H1 (cell line): ENCODE measurements at regions not wholly inside any gene's neighbourhood (a gene's known extent, or its start where the extent isn't known, plus 50 kb on each side); places are given as distances from the start of the nearest gene placed in this dataset.

Experiments
- CTCF ChIA-PET: fragments of 300-600 bp; sonication (Branson Sonifier 250); formaldehyde crosslinking; loops from one replicate; lab custom pipeline; 2021; ENCODE audit not compliant: partially characterized antibody; lab: Charles Lee
- POLR2A ChIA-PET: fragments of 300-600 bp; sonication (Branson Sonifier 250); formaldehyde crosslinking; loops from one replicate; lab custom pipeline; 2021; ENCODE audit warnings: inconsistent platforms; ENCODE audit not compliant: partially characterized antibody; lab: Charles Lee
- DNase-seq, 2 experiments: peaks; one replicate each; pipeline versions ENCODE4 v3.0.0 to v3.0.0-alpha.2; 2010 to 2022; ENCODE audit warnings: low spot score in 2 of 2, low read depth in 1 of 2, mixed read lengths in 1 of 2
- FAIRE-seq: peaks from 2 replicates; lab custom pipeline; 2011; peaks lifted over from hg19 to GRCh38; lab: Jason Lieb, UNC
- H2AFZ ChIP-seq: 2 replicates; pipeline ENCODE4 v1.8.1; 2012; ENCODE audit warnings: low read length, inconsistent platforms
- H2AK5ac ChIP-seq: 2 replicates; pipeline ENCODE4 v1.6.1; 2013; ENCODE audit warnings: low read depth, low read length
- H2BK120ac ChIP-seq: replicated peaks from 2 replicates; pipeline ENCODE3; 2013; ENCODE audit warnings: low read depth, low read length, inconsistent platforms
- H2BK12ac ChIP-seq: 2 replicates; pipeline ENCODE4 v1.6.1; 2013; ENCODE audit warnings: low read depth, low read length
- H2BK15ac ChIP-seq: 2 replicates; pipeline ENCODE4 v1.6.1; 2013; ENCODE audit warnings: low read length
- H2BK20ac ChIP-seq: 2 replicates; pipeline ENCODE4 v1.6.1; 2013; ENCODE audit warnings: low read length
- H2BK5ac ChIP-seq: 2 replicates; pipeline ENCODE4 v1.6.1; 2013; ENCODE audit warnings: low read depth, low read length
- H3K14ac ChIP-seq: 2 replicates; pipeline ENCODE4 v1.6.1; 2013; ENCODE audit warnings: inconsistent platforms; ENCODE audit not compliant: insufficient read length
- H3K18ac ChIP-seq: 2 replicates; pipeline ENCODE4 v1.6.1; 2013; ENCODE audit warnings: low read length; ENCODE audit errors: extremely low read depth
- H3K23ac ChIP-seq: 2 replicates; pipeline ENCODE4 v1.6.1; 2013; ENCODE audit warnings: inconsistent platforms; ENCODE audit not compliant: insufficient read length
- H3K23me2 ChIP-seq: 2 replicates; pipeline ENCODE4 v1.6.1; 2013; ENCODE audit warnings: low read depth, low read length
- H3K27ac ChIP-seq: 2 replicates; pipeline ENCODE4 v1.6.1; 2011; ENCODE audit warnings: low read depth, low read length, inconsistent platforms
- H3K27me3 ChIP-seq, 4 experiments: replicated peaks in 1 of 4; 1 replicate in 1 of 4; 2 replicates in 3 of 4; pipeline versions ENCODE4 v1.6.1 to v1.8.1; 2011 to 2013; ENCODE audit warnings: low read length in 3 of 4, mild to moderate bottlenecking in 3 of 4, inconsistent platforms in 2 of 4, mixed read lengths in 2 of 4, moderate library complexity in 1 of 4; ENCODE audit not compliant: control insufficient read depth in 3 of 4, insufficient read depth in 3 of 4; ENCODE audit errors: extremely low read depth in 1 of 4
- H3K36me3 ChIP-seq, 4 experiments: 2 replicates each; pipeline versions ENCODE4 v1.6.1 to v1.8.1; 2011 to 2013; ENCODE audit warnings: mild to moderate bottlenecking in 4 of 4, low read length in 3 of 4, moderate library complexity in 2 of 4, control low read depth in 1 of 4, inconsistent platforms in 1 of 4; ENCODE audit not compliant: insufficient read depth in 4 of 4, control insufficient read depth in 2 of 4
- H3K4ac ChIP-seq: replicated peaks from 2 replicates; pipeline ENCODE3; 2013; ENCODE audit warnings: low read length, low read depth, mixed read lengths, inconsistent platforms; ENCODE audit not compliant: insufficient read length
- H3K4me1 ChIP-seq, 4 experiments: replicated peaks in 1 of 4; 1 replicate in 1 of 4; 2 replicates in 3 of 4; pipeline versions ENCODE4 v1.6.1 to v1.8.1; 2011 to 2013; ENCODE audit warnings: low read length in 3 of 4, inconsistent platforms in 2 of 4, mixed read lengths in 1 of 4; ENCODE audit not compliant: insufficient read depth in 4 of 4, control insufficient read depth in 3 of 4
- H3K4me2 ChIP-seq, 2 experiments: 2 replicates each; pipeline versions ENCODE4 v1.6.1 to v1.8.1; 2011 to 2013; ENCODE audit warnings: low read depth in 2 of 2, low read length in 2 of 2, control low read depth in 1 of 2, inconsistent platforms in 1 of 2, mild to moderate bottlenecking in 1 of 2; ENCODE audit not compliant: insufficient read depth in 1 of 2
- H3K4me3 ChIP-seq, 4 experiments: fragments of 200-600, 300-600 bp in 1 of 4; sonication (generic), shearing (Covaris generic), sonication (Bioruptor Twin) in 1 of 4; 2 replicates each; pipeline versions ENCODE4 v1.5.1 to v1.8.1; 2011 to 2016; ENCODE audit warnings: low read length in 4 of 4, low read depth in 3 of 4, control low read depth in 2 of 4, inconsistent platforms in 2 of 4, mild to moderate bottlenecking in 2 of 4, mixed read lengths in 1 of 4, moderate library complexity in 1 of 4; ENCODE audit not compliant: insufficient read depth in 2 of 4; ENCODE audit errors: extremely low read depth in 1 of 4
- H3K56ac ChIP-seq: replicated peaks from 2 replicates; pipeline ENCODE3; 2013; ENCODE audit warnings: low read depth, mild to moderate bottlenecking, mixed read lengths, low read length, inconsistent platforms; ENCODE audit not compliant: insufficient read length
- H3K79me1 ChIP-seq: 2 replicates; pipeline ENCODE4 v1.6.1; 2013; ENCODE audit warnings: low read depth, low read length, control low read depth
- H3K79me2 ChIP-seq, 2 experiments: 2 replicates each; pipeline versions ENCODE4 v1.6.1 to v1.8.1; 2012 to 2013; ENCODE audit warnings: low read length in 2 of 2, mild to moderate bottlenecking in 2 of 2, inconsistent platforms in 1 of 2; ENCODE audit not compliant: insufficient read depth in 2 of 2, control insufficient read depth in 1 of 2
- H3K9ac ChIP-seq, 4 experiments: replicated peaks in 1 of 4; 1 replicate in 1 of 4; 2 replicates in 3 of 4; pipeline versions ENCODE4 v1.6.1 to v1.8.1; 2011 to 2013; ENCODE audit warnings: low read depth in 3 of 4, low read length in 3 of 4, control low read depth in 2 of 4, mild to moderate bottlenecking in 2 of 4, moderate library complexity in 2 of 4, inconsistent platforms in 1 of 4; ENCODE audit errors: extremely low read depth in 1 of 4
- H3K9me3 ChIP-seq, 2 experiments: 2 replicates each; pipeline versions ENCODE4 v1.6.1 to v1.8.1; 2012 to 2013; ENCODE audit warnings: mild to moderate bottlenecking in 2 of 2, moderate library complexity in 2 of 2, control low read depth in 1 of 2, inconsistent platforms in 1 of 2, low read depth in 1 of 2, low read length in 1 of 2, mixed read lengths in 1 of 2; ENCODE audit not compliant: insufficient read depth in 2 of 2
- H4K20me1 ChIP-seq, 2 experiments: replicated peaks in 1 of 2; 2 replicates each; pipeline versions ENCODE3 to v1.8.1; 2011 to 2013; ENCODE audit warnings: inconsistent platforms in 2 of 2, low read length in 2 of 2, mild to moderate bottlenecking in 1 of 2; ENCODE audit not compliant: insufficient read depth in 2 of 2, control insufficient read depth in 1 of 2
- H4K5ac ChIP-seq: 2 replicates; pipeline ENCODE4 v1.6.1; 2013; ENCODE audit warnings: low read length, low read depth, mixed read lengths, inconsistent platforms; ENCODE audit not compliant: insufficient read length
- H4K8ac ChIP-seq: 2 replicates; pipeline ENCODE4 v1.8.0; 2013; ENCODE audit warnings: mild to moderate bottlenecking, moderate library complexity, low read length, inconsistent platforms; ENCODE audit not compliant: insufficient read depth; ENCODE audit errors: extremely low read depth
- H4K91ac ChIP-seq: replicated peaks from 2 replicates; pipeline ENCODE3; 2013; ENCODE audit warnings: low read length, mixed read lengths, inconsistent platforms; ENCODE audit not compliant: insufficient read length
- CHD1 ChIP-seq: IDR thresholded peaks from 2 replicates; pipeline ENCODE4 v1.6.1; 2012; ENCODE audit warnings: low read depth, low read length, improper control_type of control experiment
- EGR1 ChIP-seq: IDR thresholded peaks from 2 replicates; pipeline ENCODE4 v1.6.1; 2011; ENCODE audit warnings: low read depth, low read length, borderline replicate concordance
- HDAC6 ChIP-seq: IDR thresholded peaks from one replicate; pipeline ENCODE4 v1.7.1; 2012; ENCODE audit warnings: low read depth, mild to moderate bottlenecking, inconsistent platforms, low read length, moderate library complexity
- JUND ChIP-seq: IDR thresholded peaks from 2 replicates; pipeline ENCODE4 v1.6.1; 2011; ENCODE audit warnings: mild to moderate bottlenecking, improper control_type of control experiment, low read length
- NRF1 ChIP-seq: IDR thresholded peaks from 2 replicates; pipeline ENCODE4 v1.6.1; 2011; ENCODE audit warnings: mild to moderate bottlenecking, low read depth, low read length, improper control_type of control experiment
- POLR2AphosphoS5 ChIP-seq: IDR thresholded peaks from 2 replicates; pipeline ENCODE4 v1.6.1; 2011; ENCODE audit warnings: low read depth, low read length
- RAD21 ChIP-seq, 2 experiments: IDR thresholded peaks in 1 of 2; conservative IDR thresholded peaks in 1 of 2; 2 replicates each; pipeline ENCODE4 v1.6.1; 2011; ENCODE audit warnings: low read depth in 2 of 2, low read length in 2 of 2, improper control_type of control experiment in 1 of 2, inconsistent platforms in 1 of 2, mild to moderate bottlenecking in 1 of 2, moderate library complexity in 1 of 2
- RXRA ChIP-seq: IDR thresholded peaks from 2 replicates; pipeline ENCODE4 v1.6.1; 2011; ENCODE audit warnings: low read depth, mild to moderate bottlenecking, low read length, moderate library complexity; ENCODE audit not compliant: insufficient read depth
- SIRT6 ChIP-seq: IDR thresholded peaks from one replicate; pipeline ENCODE4 v1.7.1; 2012; ENCODE audit warnings: low read length, inconsistent platforms
- SP1 ChIP-seq: IDR thresholded peaks from 2 replicates; pipeline ENCODE4 v1.6.1; 2011; ENCODE audit warnings: low read depth, low read length
- TAF1 ChIP-seq: IDR thresholded peaks from 2 replicates; pipeline ENCODE4 v1.6.1; 2011; ENCODE audit warnings: mild to moderate bottlenecking, low read depth, low read length
- TAF7 ChIP-seq: optimal IDR thresholded peaks from 2 replicates; pipeline ENCODE3; 2011; ENCODE audit warnings: low read depth, mild to moderate bottlenecking, inconsistent platforms, low read length, moderate library complexity, borderline replicate concordance
- ZNF274 ChIP-seq: IDR thresholded peaks from 2 replicates; pipeline ENCODE4 v1.7.0; 2012; ENCODE audit warnings: low read length, borderline replicate concordance; ENCODE audit errors: extremely low read depth
- WGBS, 2 experiments: shearing (Covaris generic) in 1 of 2; methylation state at CpG; one replicate each; pipeline versions ENCODE4 v1.1.6 to v1.1.7; 2013 to 2015; ENCODE audit warnings: low lambda C conversion rate in 2 of 2, mixed read lengths in 2 of 2, inconsistent platforms in 1 of 2, low coverage in 1 of 2, missing lambda C conversion rate in 1 of 2; ENCODE audit not compliant: insufficient replicate concordance in 2 of 2, insufficient coverage in 1 of 2, insufficient read length in 1 of 2; ENCODE audit errors: extremely low coverage in 1 of 2, missing lambda C conversion rate in 1 of 2; 5-methylcytosine and 5-hydroxymethylcytosine counted together
- TF ChIP-seq, protein P1 (sequence below): IDR thresholded peaks from 2 replicates; pipeline ENCODE4 v1.6.1; 2012; ENCODE audit warnings: inconsistent platforms
- TF ChIP-seq, protein P2 (sequence below): IDR thresholded peaks from 2 replicates; pipeline ENCODE4 v1.6.1; 2012; ENCODE audit warnings: inconsistent platforms

DNA sequence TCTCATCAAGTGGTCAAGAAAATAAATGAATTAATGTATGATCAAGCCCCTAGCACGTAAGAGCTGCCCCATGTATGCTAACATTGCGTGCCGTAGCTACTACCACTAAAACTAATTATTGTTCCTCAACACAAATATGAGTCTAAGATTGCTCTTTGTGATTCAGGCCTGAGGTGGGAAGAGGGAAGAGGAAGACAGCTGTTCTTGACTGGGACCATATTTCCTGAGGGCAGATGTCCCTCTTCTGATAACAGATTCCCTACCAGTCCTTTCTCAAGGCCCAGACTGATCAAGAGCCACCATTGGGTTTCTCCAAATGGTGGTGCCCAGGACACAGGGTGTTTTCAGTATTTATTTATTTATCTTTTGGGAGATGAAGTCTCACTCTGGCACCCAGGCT lies 87.2 kb upstream of the CADM1 start:
- H4K20me1 ChIP-seq, result no peaks in the 10 kb centered on the region
- no peak overlapping the region for H4K91ac ChIP-seq
- no peak overlapping the region for H2BK20ac ChIP-seq
- no peak overlapping the region for H3K4me2 ChIP-seq
- H2BK12ac ChIP-seq, result no peak overlapping the region
- H3K18ac ChIP-seq, result no peak overlapping the region
- H3K9ac ChIP-seq, result no peak overlapping the region
- WGBS, 2 experiments, result 89% methylated on average over 3 of the region's 3 CpGs; no CpG with 5 or more reads in 1 of the 2 experiments
- DNase-seq (no peak), FAIRE-seq (no peak)
- no peak overlapping the region for H2BK15ac ChIP-seq
- no peak overlapping the region for H3K27ac ChIP-seq
- H3K9me3 ChIP-seq, result peaks cover 3 to 6% of the 10 kb centered on the region in 2 experiments; a peak in 1 of 4 replicates
- no peaks in the 10 kb centered on the region for H3K27me3 ChIP-seq
- H3K79me1 ChIP-seq, result no peaks in the 10 kb centered on the region
- H3K4me1 ChIP-seq, result peaks cover 0 to 4% (median 3%) of the 10 kb centered on the region in 4 experiments; a peak in 3 of 7 replicates
- no peak overlapping the region for H2AK5ac ChIP-seq
- no peak overlapping the region for H3K4ac ChIP-seq
- ChIA-PET POLR2A (no interaction called here), CTCF (interaction anchor here (0.7 to 1.4 kb wide), 3 partner anchors 11 to 86 kb away, joined by 3 to 4 read pairs (median 3); partner anchors contain the start of gene CADM1)
- no peaks in the 10 kb centered on the region for H3K79me2 ChIP-seq
- no peak overlapping the region for H2BK5ac ChIP-seq
- H4K8ac ChIP-seq, result no peak overlapping the region
- H4K5ac ChIP-seq, result no peak overlapping the region
- H2AFZ ChIP-seq, result no peak overlapping the region
- H3K36me3 ChIP-seq, result no peaks in the 10 kb centered on the region
- H3K56ac ChIP-seq, result no peak overlapping the region
- no peak overlapping the region for H3K14ac ChIP-seq
- H2BK120ac ChIP-seq, result no peak overlapping the region
- H3K23ac ChIP-seq, result no peak overlapping the region
- peaks cover 4% of the 10 kb centered on the region; the same call in 1 of the 2 replicates for H3K23me2 ChIP-seq
- no peak overlapping the region for H3K4me3 ChIP-seq
- TF ChIP-seq RAD21 (IDR thresholded peaks at IDR 0.05 in 1 of 2, conservative IDR thresholded peaks at IDR 0.05 in 1 of 2; ENCODE audit: low read depth in 2 of 2, low read length in 2 of 2), result no peak
- no peak for TF ChIP-seq RXRA
- TF ChIP-seq CHD1, result no peak
- TF ChIP-seq NRF1, result no peak
- no peak for TF ChIP-seq SP1
- TF ChIP-seq HDAC6, result no peak
- TF ChIP-seq, protein P1, sequence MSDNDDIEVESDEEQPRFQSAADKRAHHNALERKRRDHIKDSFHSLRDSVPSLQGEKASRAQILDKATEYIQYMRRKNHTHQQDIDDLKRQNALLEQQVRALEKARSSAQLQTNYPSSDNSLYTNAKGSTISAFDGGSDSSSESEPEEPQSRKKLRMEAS, result no peak
- no peak for TF ChIP-seq SIRT6
- TF ChIP-seq, protein P2, sequence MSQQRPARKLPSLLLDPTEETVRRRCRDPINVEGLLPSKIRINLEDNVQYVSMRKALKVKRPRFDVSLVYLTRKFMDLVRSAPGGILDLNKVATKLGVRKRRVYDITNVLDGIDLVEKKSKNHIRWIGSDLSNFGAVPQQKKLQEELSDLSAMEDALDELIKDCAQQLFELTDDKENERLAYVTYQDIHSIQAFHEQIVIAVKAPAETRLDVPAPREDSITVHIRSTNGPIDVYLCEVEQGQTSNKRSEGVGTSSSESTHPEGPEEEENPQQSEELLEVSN, result no peak
- no peak for TF ChIP-seq ZNF274
- no peak for TF ChIP-seq POLR2AphosphoS5
- TF ChIP-seq TAF7, result no peak
- TF ChIP-seq TAF1, result no peak
- no peak for TF ChIP-seq JUND
- TF ChIP-seq EGR1, result no peak
